ENCODE measurements at regions not wholly inside any gene's neighbourhood (a gene's known extent, or its start where the extent isn't known, plus 50 kb on each side); places are given as distances from the start of the nearest gene placed in this dataset.

DNA sequence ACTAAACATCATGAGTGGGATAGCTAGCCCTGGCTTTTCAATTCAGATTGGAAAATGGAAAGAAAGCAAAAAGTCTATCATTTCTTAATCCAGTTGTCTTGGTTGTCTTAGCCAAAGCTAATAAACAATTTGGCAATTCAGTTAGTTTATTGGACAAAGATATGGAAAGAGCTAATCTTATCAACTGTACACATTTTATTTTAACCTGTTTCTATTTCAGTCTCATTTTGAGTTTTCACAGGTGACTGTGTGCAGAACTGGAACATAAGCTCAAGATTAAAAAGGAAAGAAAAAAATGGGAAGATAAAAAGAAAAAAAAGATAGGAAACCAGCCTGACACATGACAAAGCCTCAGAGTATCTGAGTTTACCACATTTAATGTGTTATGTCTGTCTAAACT, 642.6 kb downstream of the SQOR start:
- Histone ChIP-seq H3K9me3 (replicated peaks in 1 of 3) (no peaks in the 10 kb centered on the region), H3K27ac (peak overlapping the region in 1 of 5 donors; percentile 4), H3K4me1 (replicated peaks in 1 of 2) (no peaks in the 10 kb centered on the region), H3K27me3 (no peaks in the 10 kb centered on the region), H3K36me3 (replicated peaks in 1 of 2) (no peaks in the 10 kb centered on the region), H3K4me3 (no peak overlapping the region)
- no peak for DNase-seq
- intact Hi-C loops (cut with DNase I) = no loop called here
- TF ChIP-seq, protein P1, sequence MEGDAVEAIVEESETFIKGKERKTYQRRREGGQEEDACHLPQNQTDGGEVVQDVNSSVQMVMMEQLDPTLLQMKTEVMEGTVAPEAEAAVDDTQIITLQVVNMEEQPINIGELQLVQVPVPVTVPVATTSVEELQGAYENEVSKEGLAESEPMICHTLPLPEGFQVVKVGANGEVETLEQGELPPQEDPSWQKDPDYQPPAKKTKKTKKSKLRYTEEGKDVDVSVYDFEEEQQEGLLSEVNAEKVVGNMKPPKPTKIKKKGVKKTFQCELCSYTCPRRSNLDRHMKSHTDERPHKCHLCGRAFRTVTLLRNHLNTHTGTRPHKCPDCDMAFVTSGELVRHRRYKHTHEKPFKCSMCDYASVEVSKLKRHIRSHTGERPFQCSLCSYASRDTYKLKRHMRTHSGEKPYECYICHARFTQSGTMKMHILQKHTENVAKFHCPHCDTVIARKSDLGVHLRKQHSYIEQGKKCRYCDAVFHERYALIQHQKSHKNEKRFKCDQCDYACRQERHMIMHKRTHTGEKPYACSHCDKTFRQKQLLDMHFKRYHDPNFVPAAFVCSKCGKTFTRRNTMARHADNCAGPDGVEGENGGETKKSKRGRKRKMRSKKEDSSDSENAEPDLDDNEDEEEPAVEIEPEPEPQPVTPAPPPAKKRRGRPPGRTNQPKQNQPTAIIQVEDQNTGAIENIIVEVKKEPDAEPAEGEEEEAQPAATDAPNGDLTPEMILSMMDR (IDR thresholded peaks at IDR 0.05) = no peak
- TF ChIP-seq POLR2A (IDR thresholded peaks at IDR 0.05) = no peak

- H3K4me1 ChIP-seq (replicated peaks in 1 of 2) = no peaks in the 10 kb centered on the region
- no peak overlapping the region for H3K4me3 ChIP-seq
- no peaks in the 10 kb centered on the region for H3K27me3 ChIP-seq
- H3K9me3 ChIP-seq (replicated peaks in 1 of 3) = no peaks in the 10 kb centered on the region
- TF ChIP-seq, protein P1 (IDR thresholded peaks at IDR 0.05) = no peak
- no peak for TF ChIP-seq POLR2A (IDR thresholded peaks at IDR 0.05)
- H3K36me3 ChIP-seq (replicated peaks in 1 of 2) = no peaks in the 10 kb centered on the region
- no peak for DNase-seq
- peak overlapping the region in 1 of 5 donors; percentile 4 for H3K27ac ChIP-seq
- intact Hi-C loops (cut with DNase I) = no loop called here
- WGBS, 4 donors = 83 to 91% (median 85%) methylated on average over 5 of the region's 5 CpGs
These were observed 643.2 kb downstream of the SQOR start for GRCh38 chr15:46278062-46278461.

GRCh38 chr15:46278486-46279090, 643.8 kb downstream of the SQOR start:
- intact Hi-C loops (cut with DNase I) = no loop called here
- no peak overlapping the region for H3K27ac ChIP-seq
- WGBS, 4 donors = 31 to 47% (median 39%) methylated on average over 5 of the region's 5 CpGs

GRCh38 chr15:46280762-46281542, 646.1 kb downstream of the SQOR start:
- 51 to 58% (median 56%) methylated on average over 4 of the region's 4 CpGs for WGBS, 4 donors
- TF ChIP-seq, protein P1 (IDR thresholded peaks at IDR 0.05) = peak in 3 of 6 experiments; percentile 14 to 30 (median 18)
- no peak for TF ChIP-seq POLR2A (IDR thresholded peaks at IDR 0.05)
- peak in 1 of 7 donors; percentile 16 for DNase-seq
- no peaks in the 10 kb centered on the region for H3K36me3 ChIP-seq (replicated peaks in 1 of 2)
- H3K4me1 ChIP-seq (replicated peaks in 1 of 2) = no peaks in the 10 kb centered on the region
- H3K27me3 ChIP-seq = no peaks in the 10 kb centered on the region
- intact Hi-C loops (cut with DNase I) = no loop called here
- H3K27ac ChIP-seq = no peak overlapping the region
- no peak overlapping the region for H3K4me3 ChIP-seq
- H3K9me3 ChIP-seq (replicated peaks in 1 of 3) = no peaks in the 10 kb centered on the region

More at GRCh38 chr15:46278486-46279090, 643.8 kb downstream of the SQOR start:
- DNase-seq = no peak
- Histone ChIP-seq H3K4me3 (no peak overlapping the region), H3K27me3 (no peaks in the 10 kb centered on the region), H3K4me1 (replicated peaks in 1 of 2) (no peaks in the 10 kb centered on the region), H3K9me3 (replicated peaks in 1 of 3) (no peaks in the 10 kb centered on the region), H3K36me3 (replicated peaks in 1 of 2) (no peaks in the 10 kb centered on the region)
- TF ChIP-seq POLR2A (IDR thresholded peaks at IDR 0.05) = no peak
- TF ChIP-seq, protein P1 (IDR thresholded peaks at IDR 0.05) = no peak

Measured in adrenal gland (tissue), 9 donors.